NCI-H82 (cell line): ENCODE measurements at regions not wholly inside any gene's neighbourhood (a gene's known extent, or its start where the extent isn't known, plus 50 kb on each side); places are given as distances from the start of the nearest gene placed in this dataset.
"Not testable (repeated sequence)": the region's sequence is repeated elsewhere in the genome, so short reads cannot be mapped to it uniquely, and the experiment has no call there.

ENCODE experiments used
- DNase-seq: peaks from one replicate; lab custom pipeline; 2025; lab: John Stamatoyannopoulos, UW

DNA sequence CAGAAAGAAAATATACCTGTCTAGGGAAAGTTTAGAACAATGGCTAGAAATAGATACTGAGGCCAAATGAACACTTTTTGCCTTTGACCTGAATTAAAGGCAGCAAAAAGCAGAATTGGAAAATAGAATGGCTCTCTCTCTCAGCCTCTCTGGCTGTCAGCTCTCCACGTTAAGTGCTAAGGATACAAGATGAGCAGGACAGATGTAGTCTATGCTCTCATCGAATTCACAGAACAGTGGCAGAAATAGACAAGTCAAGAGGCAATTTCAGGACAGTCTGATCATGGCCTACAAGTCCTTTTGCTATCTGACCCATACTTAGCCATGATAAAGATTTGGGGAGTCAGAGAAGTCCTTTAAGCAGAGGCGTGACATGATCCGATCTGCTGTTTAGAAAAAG lies 120.2 kb upstream of the CREB1 start:
- peak; percentile 11 for DNase-seq

GRCh38 chr2:207412787-207413310 lies 116.9 kb upstream of the CREB1 start:
- peak; percentile 58 for DNase-seq

- DNase-seq: no peak
Measured at GRCh38 chr2:207413376-207413907, 116.3 kb upstream of the CREB1 start.

DNA sequence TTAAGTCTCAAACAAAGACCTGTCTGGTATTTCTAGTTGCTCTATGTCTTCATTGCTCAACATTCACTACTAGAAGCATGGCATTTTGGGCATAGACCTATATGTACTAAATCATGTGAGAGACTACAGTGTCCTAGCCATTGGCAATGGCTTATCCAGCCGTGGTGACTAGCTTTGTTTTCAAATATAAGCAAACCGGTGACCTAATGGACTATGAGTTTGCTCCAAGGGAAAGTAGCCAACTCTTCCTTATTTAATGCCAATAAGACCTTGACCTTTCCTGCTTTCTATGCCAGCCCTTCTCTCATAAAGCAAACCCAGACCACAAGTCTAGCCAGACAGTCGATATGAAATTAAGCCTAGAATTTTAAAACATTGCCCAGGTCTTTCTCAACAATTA lies 113.7 kb upstream of the CREB1 start:
- no peak for DNase-seq

DNA sequence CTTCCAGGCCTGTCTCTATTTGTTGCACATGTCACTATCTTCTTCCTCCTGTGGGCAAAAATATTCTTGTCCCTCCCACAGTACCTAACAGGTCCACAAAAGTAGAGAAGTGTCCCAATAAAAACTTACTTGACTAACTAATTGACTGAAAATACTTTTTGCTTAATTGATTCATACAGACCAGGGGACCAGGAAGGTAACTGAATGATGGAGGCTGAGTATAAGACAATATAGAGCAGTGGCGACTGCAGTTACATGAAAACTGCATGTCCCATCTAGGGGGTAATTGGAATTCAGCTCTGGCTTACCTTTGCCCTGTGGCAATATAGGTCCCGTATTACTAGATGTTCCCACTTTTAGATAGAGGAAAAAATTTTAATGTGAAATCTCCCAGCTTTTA lies 112.9 kb upstream of the CREB1 start:
- DNase-seq: no peak

- DNase-seq: no peak
Measured at GRCh38 chr2:207417301-207417718, 112.5 kb upstream of the CREB1 start.

DNA sequence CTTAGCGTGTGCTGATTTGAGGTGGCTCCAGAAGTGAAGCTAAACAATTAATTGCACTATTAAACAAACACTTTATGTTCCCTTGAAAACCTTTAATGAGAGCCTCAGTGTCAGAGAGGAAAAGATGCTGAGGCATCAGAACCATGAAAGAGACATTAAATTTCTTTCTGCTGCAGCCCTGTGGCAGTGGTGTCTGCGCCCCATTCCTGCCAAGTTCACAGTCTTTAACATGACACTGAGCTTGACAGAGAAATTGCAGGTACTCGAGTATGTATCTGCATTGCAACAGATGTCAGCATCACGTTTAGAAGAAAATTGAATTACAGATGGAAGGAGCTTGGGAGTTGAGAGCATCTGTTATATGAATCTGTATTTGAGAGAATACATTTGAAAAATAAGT lies 111.3 kb upstream of the CREB1 start:
- DNase-seq: peak; percentile 73

- no peak for DNase-seq
Measured at GRCh38 chr2:207419331-207419730, 110.4 kb upstream of the CREB1 start.

- DNase-seq: no peak
Measured at GRCh38 chr2:207421671-207422070, 108.1 kb upstream of the CREB1 start.

DNA sequence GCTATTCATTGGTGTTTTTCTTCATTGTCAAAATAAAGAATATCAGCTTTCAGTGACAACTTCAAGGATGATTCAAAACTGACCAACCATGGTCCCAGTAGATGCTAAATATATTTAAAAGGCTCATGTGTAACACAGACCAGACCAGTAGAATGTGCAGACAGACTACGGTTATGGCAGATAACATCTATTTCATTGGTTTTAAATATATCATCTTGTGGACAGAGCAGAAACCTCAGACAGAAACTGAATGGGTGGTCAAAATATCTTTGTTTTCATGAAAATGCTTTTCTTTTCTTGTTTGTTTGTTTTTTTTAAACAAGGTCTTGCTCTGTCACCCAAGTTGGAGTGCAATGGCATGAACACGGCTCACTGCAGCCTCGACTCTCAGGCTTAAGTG lies 107.4 kb upstream of the CREB1 start:
- DNase-seq: no peak

GRCh38 chr2:207423886-207424285 lies 105.9 kb upstream of the CREB1 start:
- no peak for DNase-seq

- DNase-seq: no peak
Measured at GRCh38 chr2:207427986-207428385, 101.8 kb upstream of the CREB1 start.

- DNase-seq: no peak
Measured at GRCh38 chr2:207428573-207428972, 101.2 kb upstream of the CREB1 start.

- no peak for DNase-seq
Measured at GRCh38 chr2:207432453-207432852, 97.3 kb upstream of the CREB1 start.

DNA sequence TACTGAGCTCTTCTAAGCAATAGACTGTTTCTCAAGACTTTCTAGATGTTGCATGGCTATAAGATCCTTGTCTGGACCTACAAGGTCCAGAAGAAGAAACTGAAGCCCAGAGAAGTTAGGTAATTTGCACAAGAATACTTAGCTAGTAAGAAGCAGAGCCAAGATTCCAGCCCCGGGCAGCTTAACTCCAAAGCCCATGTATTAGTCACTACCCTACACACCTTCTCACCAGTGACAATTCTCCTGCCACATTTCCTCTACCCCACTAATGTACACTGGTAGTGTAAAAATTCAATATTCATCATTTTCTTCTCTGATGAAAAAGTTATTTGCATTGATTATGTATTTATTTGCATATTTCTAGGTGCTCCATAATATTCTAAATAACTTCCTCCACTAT lies 95.5 kb upstream of the CREB1 start:
- no peak for DNase-seq

DNA sequence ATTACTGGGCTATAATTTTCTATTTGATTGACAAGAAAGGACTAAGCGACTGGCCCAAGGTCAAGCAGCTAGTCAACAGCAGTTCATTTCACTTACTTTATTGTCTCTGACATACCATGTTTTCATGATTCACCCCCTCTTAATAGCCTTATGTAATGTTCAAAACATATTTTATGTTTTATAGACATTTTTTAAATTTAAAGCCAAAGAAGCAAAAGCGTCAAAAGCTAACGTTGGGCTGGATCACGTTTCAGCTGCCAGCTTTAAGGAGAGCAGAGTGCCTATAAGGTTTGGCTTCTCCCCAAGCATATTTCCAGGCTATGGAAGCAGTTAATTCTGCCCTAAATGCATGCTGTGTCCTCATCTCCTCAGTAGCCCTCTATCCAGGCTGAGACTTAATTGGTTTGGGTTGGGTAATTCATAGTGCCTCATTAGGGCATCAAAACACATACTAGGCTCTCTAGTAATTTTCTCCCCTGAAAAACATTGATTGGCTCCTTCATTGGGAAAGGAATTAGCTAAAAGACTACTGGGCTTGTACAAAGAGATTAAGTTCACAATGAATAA lies 94.8 kb upstream of the CREB1 start:
- no peak for DNase-seq

- DNase-seq: no peak
Measured at GRCh38 chr2:207437136-207437523, 92.6 kb upstream of the CREB1 start.

DNA sequence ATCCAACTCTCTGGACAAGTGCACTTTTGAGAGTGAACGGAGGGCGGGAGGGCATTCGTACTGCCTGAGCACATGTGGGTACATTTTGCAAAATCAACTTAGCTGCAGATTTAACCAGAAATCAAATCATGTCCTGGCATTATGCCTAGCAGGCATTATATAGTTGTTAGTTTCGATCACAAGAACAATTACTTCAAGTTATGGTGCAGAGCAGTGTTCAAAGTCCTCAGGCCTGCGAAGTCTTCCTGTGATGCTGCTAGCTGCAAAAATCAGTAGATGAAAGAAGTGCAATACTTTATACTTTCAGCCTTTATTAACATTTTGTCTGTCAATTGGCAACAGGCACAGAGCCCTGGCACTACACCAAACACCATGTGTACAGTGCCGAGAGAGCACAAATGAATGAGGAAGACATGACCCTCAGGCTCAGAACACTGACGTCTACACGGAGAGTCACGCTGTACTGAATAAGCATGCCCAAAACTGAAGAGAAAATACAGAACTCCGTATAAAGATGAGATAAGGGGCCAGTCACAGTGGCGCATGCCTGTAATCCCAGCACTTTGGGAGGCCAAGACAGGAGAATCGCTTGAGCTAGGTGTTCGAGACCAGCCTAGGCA lies 92.1 kb upstream of the CREB1 start:
- DNase-seq: no peak

GRCh38 chr2:207438414-207439126 lies 91.2 kb upstream of the CREB1 start:
- DNase-seq: no peak

GRCh38 chr2:207439881-207440280 lies 89.9 kb upstream of the CREB1 start:
- not testable (repeated sequence) for DNase-seq

- DNase-seq: no peak
Measured at GRCh38 chr2:207444756-207445155, 85.0 kb upstream of the CREB1 start.

DNA sequence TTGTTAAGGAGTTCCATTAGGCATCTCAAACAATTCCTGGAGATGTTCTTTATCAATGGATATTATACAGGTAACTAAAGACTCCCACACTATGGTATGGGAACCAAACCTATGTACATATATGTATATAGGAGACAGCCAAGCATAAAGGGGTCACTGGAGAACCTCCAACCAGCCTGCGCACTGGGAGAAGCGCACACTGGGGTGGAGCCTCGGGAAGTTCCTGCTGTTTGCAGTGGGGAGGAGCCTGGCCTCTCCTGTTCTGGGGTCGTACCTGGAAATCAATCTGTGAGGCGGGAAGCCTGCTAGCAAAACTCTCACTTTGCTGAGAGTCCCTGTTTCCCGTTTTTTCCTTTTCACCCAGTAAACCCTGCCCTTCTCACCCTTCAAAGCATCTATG lies 83.1 kb upstream of the CREB1 start:
- no peak for DNase-seq

DNA sequence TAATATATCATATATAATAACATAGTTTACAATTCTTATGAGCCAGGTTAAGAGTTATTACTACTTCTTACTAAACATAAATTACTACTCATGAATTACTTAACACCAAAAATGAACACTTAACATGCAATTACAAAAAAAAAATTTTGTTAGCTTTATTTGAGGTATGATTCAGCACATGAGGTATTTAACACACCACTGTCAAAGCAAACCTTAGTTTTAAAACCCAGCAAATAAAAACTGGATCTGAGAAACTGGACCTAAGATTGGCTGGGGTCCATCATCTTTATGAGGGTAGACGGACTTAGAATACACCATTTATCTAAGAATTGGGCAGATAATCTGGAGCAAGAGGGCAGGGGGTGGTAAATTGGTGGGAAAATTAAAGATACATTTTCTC lies 81.8 kb upstream of the CREB1 start:
- no peak for DNase-seq
